CD14-positive monocyte (primary cell): ENCODE measurements at regions not wholly inside any gene's neighbourhood (a gene's known extent, or its start where the extent isn't known, plus 50 kb on each side); places are given as distances from the start of the nearest gene placed in this dataset.

ENCODE experiments used
- DNase-seq, 3 donors: peaks; one replicate each; pipeline ENCODE4 v3.0.0-alpha.2; 2011 to 2022
- H2AFZ ChIP-seq: 2 replicates; pipeline ENCODE4 v1.6.0; 2012; ENCODE audit warnings: mild to moderate bottlenecking, low read depth, low read length, inconsistent platforms; ENCODE audit not compliant: insufficient read depth, poor library complexity, severe bottlenecking
- H3K27ac ChIP-seq, 2 donors: 1 replicate in 1 of 2; 2 replicates in 1 of 2; pipeline ENCODE4 v1.5.1; 2012 to 2013; ENCODE audit warnings: low read length in 2 of 2, control low read depth in 1 of 2, inconsistent platforms in 1 of 2, low read depth in 1 of 2, mild to moderate bottlenecking in 1 of 2
- H3K27me3 ChIP-seq, 2 donors: one replicate each; pipeline versions ENCODE4 v1.6.0 to v1.6.1; 2011 to 2013; ENCODE audit warnings: low read length in 2 of 2; ENCODE audit not compliant: control insufficient read depth in 2 of 2, insufficient read depth in 2 of 2
- H3K36me3 ChIP-seq, 2 donors: replicated peaks in 1 of 2; 1 replicate in 1 of 2; 2 replicates in 1 of 2; pipeline versions ENCODE4 v1.5.1 to v1.6.1; 2012 to 2013; ENCODE audit warnings: low read length in 2 of 2, control low read depth in 1 of 2, inconsistent platforms in 1 of 2, mild to moderate bottlenecking in 1 of 2; ENCODE audit not compliant: insufficient read depth in 2 of 2, control insufficient read depth in 1 of 2
- H3K4me1 ChIP-seq, 2 donors: 1 replicate in 1 of 2; 2 replicates in 1 of 2; pipeline versions ENCODE4 v1.5.1 to v1.6.1; 2012 to 2013; ENCODE audit warnings: low read length in 2 of 2, control low read depth in 1 of 2, inconsistent platforms in 1 of 2, mild to moderate bottlenecking in 1 of 2, moderate library complexity in 1 of 2; ENCODE audit not compliant: insufficient read depth in 2 of 2, control insufficient read depth in 1 of 2
- H3K4me2 ChIP-seq: replicated peaks from 2 replicates; pipeline ENCODE3; 2012; ENCODE audit warnings: low read length, moderate library complexity, mild to moderate bottlenecking; ENCODE audit not compliant: poor library complexity, severe bottlenecking; ENCODE audit errors: extremely low read depth
- H3K4me3 ChIP-seq, 3 experiments: fragments of 200-600 bp in 1 of 3; sonication (generic) in 1 of 3; replicated peaks in 1 of 3; 1 replicate in 2 of 3; 2 replicates in 1 of 3; pipeline ENCODE4 v1.5.1; 2011 to 2013; ENCODE audit warnings: low read length in 3 of 3, mild to moderate bottlenecking in 3 of 3, control low read depth in 2 of 3, low read depth in 2 of 3, inconsistent platforms in 1 of 3, moderate library complexity in 1 of 3
- H3K79me2 ChIP-seq: 2 replicates; pipeline ENCODE4 v1.6.0; 2012; ENCODE audit warnings: mild to moderate bottlenecking, control low read depth, inconsistent platforms, low read length, moderate library complexity; ENCODE audit not compliant: insufficient read depth
- H3K9ac ChIP-seq: 2 replicates; pipeline ENCODE4 v1.6.0; 2017; ENCODE audit warnings: low read length, mild to moderate bottlenecking; ENCODE audit not compliant: insufficient read depth, poor library complexity, severe bottlenecking
- H3K9me3 ChIP-seq, 2 donors: replicated peaks in 1 of 2; 1 replicate in 1 of 2; 2 replicates in 1 of 2; pipeline versions ENCODE4 v1.5.1 to v1.6.1; 2012 to 2013; ENCODE audit warnings: low read length in 2 of 2, control low read depth in 1 of 2; ENCODE audit not compliant: control insufficient read depth in 1 of 2, insufficient read depth in 1 of 2
- H4K20me1 ChIP-seq: 2 replicates; pipeline ENCODE4 v1.6.0; 2012; ENCODE audit warnings: mild to moderate bottlenecking, low read length, control low read depth, moderate library complexity; ENCODE audit not compliant: insufficient read depth
- H3K27ac Mint-ChIP-seq, 7 donors: one replicate each; pipeline ENCODE4 v1.8.0; 2020; ENCODE audit warnings: mild to moderate bottlenecking in 7 of 7, mixed read lengths in 7 of 7, moderate library complexity in 6 of 7, inconsistent platforms in 2 of 7
- H3K27me3 Mint-ChIP-seq, 3 donors: one replicate each; pipeline ENCODE4 v1.8.0; 2021 to 2022; ENCODE audit warnings: low read depth in 3 of 3, mild to moderate bottlenecking in 3 of 3, mixed read lengths in 3 of 3, moderate library complexity in 3 of 3, inconsistent platforms in 1 of 3
- H3K36me3 Mint-ChIP-seq, 2 donors: one replicate each; pipeline ENCODE4 v1.8.0; 2020; ENCODE audit warnings: mixed read lengths in 2 of 2, inconsistent platforms in 1 of 2, mild to moderate bottlenecking in 1 of 2
- H3K4me1 Mint-ChIP-seq: one replicate; pipeline ENCODE4 v1.8.0; 2020; ENCODE audit warnings: mild to moderate bottlenecking, mixed read lengths
- H3K4me3 Mint-ChIP-seq, 2 donors: one replicate each; pipeline ENCODE4 v1.8.0; 2020; ENCODE audit warnings: mild to moderate bottlenecking in 2 of 2, mixed read lengths in 2 of 2, moderate library complexity in 1 of 2
- H3K9me3 Mint-ChIP-seq, 7 donors: one replicate each; pipeline ENCODE4 v1.8.0; 2020 to 2022; ENCODE audit warnings: mixed read lengths in 7 of 7, mild to moderate bottlenecking in 6 of 7, moderate library complexity in 6 of 7, inconsistent platforms in 2 of 7
- WGBS: methylation state at CpG from one replicate; pipeline ENCODE4 v1.1.5; 2013; ENCODE audit warnings: missing lambda C conversion rate; ENCODE audit not compliant: insufficient coverage; 5-methylcytosine and 5-hydroxymethylcytosine counted together
- intact Hi-C, 2 donors: fragments of 100-400 bp; cut with micrococcal nuclease; formaldehyde crosslinking; loops; one replicate each; pipeline versions ENCODE4 v1.15.0 to v1.15.1; 2023
- TF ChIP-seq, protein P1 (sequence below): fragments of 200-600 bp; IDR thresholded peaks from one replicate; pipeline ENCODE4 v1.8.0; 2022; ENCODE audit warnings: antibody characterized with exemption, mild to moderate bottlenecking

DNA sequence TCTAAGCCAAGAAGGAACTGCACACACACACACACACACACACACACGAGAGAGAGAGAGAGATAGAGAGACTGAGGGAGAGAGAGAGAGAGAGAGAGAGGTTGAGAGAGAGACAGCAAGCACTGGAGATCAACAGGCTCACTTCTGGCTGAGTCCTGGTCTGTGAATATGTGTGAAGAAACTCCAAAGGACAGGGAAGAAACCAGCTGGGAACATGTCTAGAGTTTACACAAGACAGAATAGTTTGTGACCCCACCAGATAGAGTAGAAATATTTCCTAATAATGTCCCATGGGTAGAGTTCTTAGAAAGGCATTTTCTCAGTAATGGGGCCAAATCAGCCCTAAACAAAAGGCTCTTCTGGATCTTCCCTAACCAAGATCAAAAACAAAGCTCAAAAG, 155.5 kb upstream of the IGFBP3 start:
- H3K27ac ChIP-seq = no peak overlapping the region
- no peaks in the 10 kb centered on the region for H3K9me3 ChIP-seq
- no peak overlapping the region for H3K9ac ChIP-seq
- H3K4me2 ChIP-seq = no peak overlapping the region
- H3K79me2 ChIP-seq = no peaks in the 10 kb centered on the region
- H4K20me1 ChIP-seq = no peaks in the 10 kb centered on the region
- H3K4me3 ChIP-seq = no peak overlapping the region
- no peaks in the 10 kb centered on the region for H3K4me1 Mint-ChIP-seq
- WGBS = no CpG with 5 or more reads among the region's 1 CpG
- no peaks in the 10 kb centered on the region for H3K36me3 Mint-ChIP-seq
- no peak overlapping the region for H3K27ac Mint-ChIP-seq
- H3K27me3 Mint-ChIP-seq = peaks cover 0 to 3% (median 0%) of the 10 kb centered on the region in 3 donors
- H2AFZ ChIP-seq = no peak overlapping the region
- no peaks in the 10 kb centered on the region for H3K27me3 ChIP-seq
- intact Hi-C loops = no loop called here
- H3K4me3 Mint-ChIP-seq = no peak overlapping the region
- no peaks in the 10 kb centered on the region for H3K36me3 ChIP-seq
- no peaks in the 10 kb centered on the region for H3K4me1 ChIP-seq
- peaks cover 0 to 3% (median 2%) of the 10 kb centered on the region in 7 donors for H3K9me3 Mint-ChIP-seq
- no peak for DNase-seq
- TF ChIP-seq, protein P1, sequence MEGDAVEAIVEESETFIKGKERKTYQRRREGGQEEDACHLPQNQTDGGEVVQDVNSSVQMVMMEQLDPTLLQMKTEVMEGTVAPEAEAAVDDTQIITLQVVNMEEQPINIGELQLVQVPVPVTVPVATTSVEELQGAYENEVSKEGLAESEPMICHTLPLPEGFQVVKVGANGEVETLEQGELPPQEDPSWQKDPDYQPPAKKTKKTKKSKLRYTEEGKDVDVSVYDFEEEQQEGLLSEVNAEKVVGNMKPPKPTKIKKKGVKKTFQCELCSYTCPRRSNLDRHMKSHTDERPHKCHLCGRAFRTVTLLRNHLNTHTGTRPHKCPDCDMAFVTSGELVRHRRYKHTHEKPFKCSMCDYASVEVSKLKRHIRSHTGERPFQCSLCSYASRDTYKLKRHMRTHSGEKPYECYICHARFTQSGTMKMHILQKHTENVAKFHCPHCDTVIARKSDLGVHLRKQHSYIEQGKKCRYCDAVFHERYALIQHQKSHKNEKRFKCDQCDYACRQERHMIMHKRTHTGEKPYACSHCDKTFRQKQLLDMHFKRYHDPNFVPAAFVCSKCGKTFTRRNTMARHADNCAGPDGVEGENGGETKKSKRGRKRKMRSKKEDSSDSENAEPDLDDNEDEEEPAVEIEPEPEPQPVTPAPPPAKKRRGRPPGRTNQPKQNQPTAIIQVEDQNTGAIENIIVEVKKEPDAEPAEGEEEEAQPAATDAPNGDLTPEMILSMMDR = no peak

DNA sequence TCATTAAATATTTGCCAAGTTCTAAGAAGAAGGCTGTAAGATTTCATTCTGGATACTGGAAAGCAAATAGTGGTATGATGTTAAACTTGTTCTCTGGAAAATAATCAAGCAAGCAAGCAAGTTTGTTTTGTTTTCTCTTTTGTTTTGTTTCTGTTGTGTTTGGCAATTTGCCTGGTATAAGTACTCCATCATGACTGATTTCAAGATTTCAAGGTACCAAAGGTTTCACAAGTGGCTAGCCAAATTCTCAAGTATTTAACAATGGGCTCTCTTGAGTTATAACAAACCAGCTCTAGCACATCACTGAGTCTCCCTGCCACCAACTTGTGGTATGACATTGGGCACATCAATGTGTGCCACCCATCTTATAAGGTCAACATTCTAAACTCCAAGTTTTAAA, 151.7 kb upstream of the IGFBP3 start:
- intact Hi-C loops = no loop called here
- TF ChIP-seq, protein P1 = no peak
- H3K27ac ChIP-seq = no peak overlapping the region
- H3K4me2 ChIP-seq = no peak overlapping the region
- no peak overlapping the region for H3K4me3 Mint-ChIP-seq
- no peaks in the 10 kb centered on the region for H4K20me1 ChIP-seq
- H3K27ac Mint-ChIP-seq = no peak overlapping the region
- no peaks in the 10 kb centered on the region for H3K36me3 Mint-ChIP-seq
- H2AFZ ChIP-seq = no peak overlapping the region
- no peaks in the 10 kb centered on the region for H3K79me2 ChIP-seq
- no peaks in the 10 kb centered on the region for H3K36me3 ChIP-seq
- peaks cover 0 to 3% (median 0%) of the 10 kb centered on the region in 3 donors for H3K27me3 Mint-ChIP-seq
- no peak overlapping the region for H3K4me3 ChIP-seq
- H3K4me1 Mint-ChIP-seq = no peaks in the 10 kb centered on the region
- DNase-seq = no peak
- no peaks in the 10 kb centered on the region for H3K4me1 ChIP-seq
- H3K27me3 ChIP-seq = no peaks in the 10 kb centered on the region
- H3K9me3 ChIP-seq = no peaks in the 10 kb centered on the region
- H3K9me3 Mint-ChIP-seq = peaks cover 0 to 4% (median 2%) of the 10 kb centered on the region in 7 donors
- H3K9ac ChIP-seq = no peak overlapping the region
